HEK293T (cell line): ENCODE measurements at regions not wholly inside any gene's neighbourhood (a gene's known extent, or its start where the extent isn't known, plus 50 kb on each side); places are given as distances from the start of the nearest gene placed in this dataset.

Source experiments
- ELF4 ChIP-seq: fragments of 450-650 bp; IDR thresholded peaks from 2 replicates; pipeline ENCODE4 v1.6.1; 2017; ENCODE audit warnings: antibody characterized with exemption
- FOXK2 ChIP-seq: fragments of 450-650 bp; IDR thresholded peaks from 2 replicates; pipeline ENCODE4 v1.6.1; 2016; ENCODE audit warnings: mild to moderate bottlenecking
- HDGF ChIP-seq: fragments of 450-650 bp; IDR thresholded peaks from 2 replicates; pipeline ENCODE4 v1.6.1; 2017; ENCODE audit warnings: antibody characterized with exemption, borderline replicate concordance
- SUZ12 ChIP-seq: fragments of 450-650 bp; IDR thresholded peaks from 2 replicates; pipeline ENCODE4 v1.6.1; 2016; ENCODE audit warnings: mild to moderate bottlenecking
- TF ChIP-seq, protein P1 (sequence below): fragments of 450-650 bp; IDR thresholded peaks from 2 replicates; pipeline ENCODE4 v1.6.1; 2016

DNA sequence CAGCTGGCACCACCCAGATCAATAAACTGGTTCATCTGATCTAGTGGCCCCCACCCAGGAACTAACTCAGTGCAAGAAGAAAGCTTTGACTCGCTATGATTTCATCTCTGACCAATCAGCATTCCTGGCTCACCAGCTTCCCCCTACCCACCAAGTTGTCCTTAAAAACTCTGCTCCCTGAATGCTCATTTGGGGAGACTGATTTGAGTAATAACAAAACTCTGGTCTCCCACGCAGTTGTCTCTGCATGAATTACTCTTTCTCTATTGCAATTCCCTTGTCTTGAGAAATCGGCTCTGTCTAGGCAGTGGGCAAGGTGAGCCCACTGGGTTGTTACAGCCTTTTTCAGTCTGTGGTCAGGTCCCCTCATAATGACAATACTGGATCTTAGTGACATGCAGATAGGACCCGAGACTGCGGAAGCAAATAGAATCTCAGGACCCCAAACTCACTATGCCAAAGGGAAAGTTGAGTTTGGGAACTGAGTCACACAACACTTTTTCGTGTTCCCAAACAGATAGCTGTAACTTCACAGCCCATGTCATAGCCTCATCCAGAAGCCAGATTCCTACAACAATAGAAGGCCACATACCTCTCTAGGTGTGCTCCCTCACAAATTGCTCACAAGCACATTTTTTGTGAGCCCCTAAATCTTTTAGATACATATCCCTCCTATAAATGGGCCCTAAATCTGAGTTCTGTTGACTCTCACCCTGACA lies 175.2 kb upstream of the RAI14 start:
- TF ChIP-seq ELF4, result no peak
- TF ChIP-seq, protein P1, sequence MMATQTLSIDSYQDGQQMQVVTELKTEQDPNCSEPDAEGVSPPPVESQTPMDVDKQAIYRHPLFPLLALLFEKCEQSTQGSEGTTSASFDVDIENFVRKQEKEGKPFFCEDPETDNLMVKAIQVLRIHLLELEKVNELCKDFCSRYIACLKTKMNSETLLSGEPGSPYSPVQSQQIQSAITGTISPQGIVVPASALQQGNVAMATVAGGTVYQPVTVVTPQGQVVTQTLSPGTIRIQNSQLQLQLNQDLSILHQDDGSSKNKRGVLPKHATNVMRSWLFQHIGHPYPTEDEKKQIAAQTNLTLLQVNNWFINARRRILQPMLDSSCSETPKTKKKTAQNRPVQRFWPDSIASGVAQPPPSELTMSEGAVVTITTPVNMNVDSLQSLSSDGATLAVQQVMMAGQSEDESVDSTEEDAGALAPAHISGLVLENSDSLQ, result no peak
- TF ChIP-seq HDGF, result no peak
- TF ChIP-seq SUZ12, result no peak
- TF ChIP-seq FOXK2, result no peak
